ENCODE measurements at regions not wholly inside any gene's neighbourhood (a gene's known extent, or its start where the extent isn't known, plus 50 kb on each side); places are given as distances from the start of the nearest gene placed in this dataset.

GRCh38 chr17:70848785-70849184, 679.5 kb downstream of the KCNJ2 start:
- Histone ChIP-seq H3K36me3 (ENCODE audit: insufficient read depth, low read length) (no peaks in the 10 kb centered on the region), H3K9me3 (ENCODE audit: low read length) (no peaks in the 10 kb centered on the region), H4K20me1 (ENCODE audit: insufficient read depth, low read length) (no peaks in the 10 kb centered on the region), H3F3A (ENCODE audit: insufficient read depth, low read length) (no peaks in the 10 kb centered on the region), H3K4me2 (ENCODE audit: low read length) (no peak overlapping the region), H3K4me1 (ENCODE audit: insufficient read depth, low read length, severe bottlenecking) (no peaks in the 10 kb centered on the region), H3K79me2 (ENCODE audit: insufficient read depth, low read length) (no peaks in the 10 kb centered on the region), H2AFZ (ENCODE audit: low read length) (no peak overlapping the region), H3K9me2 (ENCODE audit: low read depth, low read length) (no peaks in the 10 kb centered on the region), H3K27me3 (ENCODE audit: insufficient read depth, low read length) (no peaks in the 10 kb centered on the region), H3K27ac (ENCODE audit: low read depth, low read length, poor library complexity, severe bottlenecking) (no peak overlapping the region), H3K9ac (ENCODE audit: low read length) (no peak overlapping the region), H3K4me3 (ENCODE audit: low read depth, low read length, poor library complexity, severe bottlenecking) (no peak overlapping the region)
- TF ChIP-seq EZH2 (IDR thresholded peaks at IDR 0.05; ENCODE audit: borderline replicate concordance, low read length), result no peak
- TF ChIP-seq CTCF (IDR thresholded peaks at IDR 0.05; ENCODE audit: low read length), result no peak

- no peaks in the 10 kb centered on the region for H3K79me2 ChIP-seq (ENCODE audit: insufficient read depth, low read length)
- no peak overlapping the region for H3K4me2 ChIP-seq (ENCODE audit: low read length)
- H3K9me2 ChIP-seq (ENCODE audit: low read depth, low read length), result no peaks in the 10 kb centered on the region
- no peaks in the 10 kb centered on the region for H3K9me3 ChIP-seq (ENCODE audit: low read length)
- H3K27ac ChIP-seq (ENCODE audit: low read depth, low read length, poor library complexity, severe bottlenecking), result no peak overlapping the region
- no peak overlapping the region for H2AFZ ChIP-seq (ENCODE audit: low read length)
- no peak for TF ChIP-seq EZH2 (IDR thresholded peaks at IDR 0.05; ENCODE audit: borderline replicate concordance, low read length)
- TF ChIP-seq CTCF (IDR thresholded peaks at IDR 0.05; ENCODE audit: low read length), result no peak
- H3K4me1 ChIP-seq (ENCODE audit: insufficient read depth, low read length, severe bottlenecking), result no peaks in the 10 kb centered on the region
- H3K36me3 ChIP-seq (ENCODE audit: insufficient read depth, low read length), result no peaks in the 10 kb centered on the region
- H4K20me1 ChIP-seq (ENCODE audit: insufficient read depth, low read length), result no peaks in the 10 kb centered on the region
- H3K4me3 ChIP-seq (ENCODE audit: low read depth, low read length, poor library complexity, severe bottlenecking), result no peak overlapping the region
- no peaks in the 10 kb centered on the region for H3F3A ChIP-seq (ENCODE audit: insufficient read depth, low read length)
- no peak overlapping the region for H3K9ac ChIP-seq (ENCODE audit: low read length)
- H3K27me3 ChIP-seq (ENCODE audit: insufficient read depth, low read length), result no peaks in the 10 kb centered on the region
These were observed 686.2 kb downstream of the KCNJ2 start for GRCh38 chr17:70855401-70856054.

- Histone ChIP-seq H3K9me3 (ENCODE audit: low read length) (no peaks in the 10 kb centered on the region), H3K4me2 (ENCODE audit: low read length) (no peak overlapping the region), H3K79me2 (ENCODE audit: insufficient read depth, low read length) (no peaks in the 10 kb centered on the region), H4K20me1 (ENCODE audit: insufficient read depth, low read length) (no peaks in the 10 kb centered on the region), H3K9ac (ENCODE audit: low read length) (no peak overlapping the region), H3K27ac (ENCODE audit: low read depth, low read length, poor library complexity, severe bottlenecking) (no peak overlapping the region), H3K4me1 (ENCODE audit: insufficient read depth, low read length, severe bottlenecking) (no peaks in the 10 kb centered on the region), H3K27me3 (ENCODE audit: insufficient read depth, low read length) (no peaks in the 10 kb centered on the region), H3K9me2 (ENCODE audit: low read depth, low read length) (no peaks in the 10 kb centered on the region), H3K36me3 (ENCODE audit: insufficient read depth, low read length) (no peaks in the 10 kb centered on the region), H3K4me3 (ENCODE audit: low read depth, low read length, poor library complexity, severe bottlenecking) (no peak overlapping the region), H2AFZ (ENCODE audit: low read length) (no peak overlapping the region), H3F3A (ENCODE audit: insufficient read depth, low read length) (no peaks in the 10 kb centered on the region)
- TF ChIP-seq CTCF (IDR thresholded peaks at IDR 0.05; ENCODE audit: low read length) (no peak), EZH2 (IDR thresholded peaks at IDR 0.05; ENCODE audit: borderline replicate concordance, low read length) (no peak)
These were observed 688.0 kb downstream of the KCNJ2 start for GRCh38 chr17:70857351-70857750.

Data from OCI-LY1 (cell line).